NOMO-1 (cell line): ENCODE measurements at regions not wholly inside any gene's neighbourhood (a gene's known extent, or its start where the extent isn't known, plus 50 kb on each side); places are given as distances from the start of the nearest gene placed in this dataset.
"Not testable (repeated sequence)": the region's sequence is repeated elsewhere in the genome, so short reads cannot be mapped to it uniquely, and the experiment has no call there.

Source experiments
- DNase-seq, 2 experiments: peaks; one replicate each; lab custom pipeline; 2025; ENCODE audit not compliant: unreplicated experiment in 2 of 2; lab: John Stamatoyannopoulos, UW

DNA sequence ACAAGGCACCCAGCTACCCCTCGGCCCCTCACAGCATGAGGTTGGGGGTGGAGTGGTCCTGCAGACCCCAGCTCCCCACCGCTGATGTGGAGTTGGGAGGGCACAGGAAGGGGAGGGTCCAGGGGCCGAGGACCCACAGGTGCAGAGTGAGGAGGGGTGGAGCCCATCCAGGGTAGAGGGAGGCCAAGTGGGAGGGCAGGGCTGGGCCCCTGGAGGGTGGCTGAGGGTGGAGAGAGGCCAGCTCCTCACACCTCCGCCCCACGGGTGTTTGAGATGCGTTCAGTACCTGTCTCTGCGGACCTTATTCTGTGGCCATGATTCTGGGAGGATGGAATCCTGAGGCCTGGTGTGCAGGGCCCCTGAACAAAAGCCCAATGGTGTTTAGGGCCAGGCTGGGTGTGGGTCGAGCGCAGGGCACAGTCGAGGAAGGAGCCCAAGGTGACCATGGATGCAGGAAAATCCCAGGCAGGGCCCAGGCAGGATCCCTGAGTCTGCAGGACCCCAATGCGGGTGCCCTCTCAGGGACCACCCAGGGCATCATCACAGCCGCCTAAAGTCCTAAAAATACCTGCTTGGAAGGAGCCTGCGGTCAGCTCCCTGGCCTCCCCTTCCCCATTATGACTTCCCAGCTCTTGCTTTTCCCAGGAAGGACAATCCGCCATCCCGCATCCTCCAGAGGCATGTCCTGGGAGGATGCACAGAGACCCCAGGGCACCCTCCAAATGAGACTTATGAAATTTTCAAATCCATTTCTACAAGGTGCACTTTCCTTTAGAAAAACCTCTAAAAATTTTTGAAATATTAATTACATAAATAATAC lies 377.1 kb upstream of the SFSWAP start:
- DNase-seq, result no peak

DNA sequence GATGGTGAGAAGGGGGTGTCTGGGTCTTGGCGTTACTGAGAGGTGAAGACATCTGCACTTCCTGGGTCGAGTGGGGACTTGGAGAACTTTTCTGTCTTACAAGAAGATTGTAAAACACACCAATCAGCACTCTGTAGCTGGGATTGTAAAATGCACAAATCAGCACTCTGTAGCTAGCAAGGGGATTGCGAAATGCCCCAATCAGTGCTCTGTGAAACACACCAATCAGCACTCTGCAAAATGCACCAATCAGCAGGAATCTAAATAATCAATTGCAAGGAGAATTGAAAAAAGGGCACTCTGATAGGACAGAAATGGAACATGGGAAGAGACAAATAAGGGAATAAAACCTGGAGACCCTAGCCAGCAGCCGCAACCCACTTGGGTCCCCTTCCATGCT lies 376.1 kb upstream of the SFSWAP start:
- no peak for DNase-seq

DNA sequence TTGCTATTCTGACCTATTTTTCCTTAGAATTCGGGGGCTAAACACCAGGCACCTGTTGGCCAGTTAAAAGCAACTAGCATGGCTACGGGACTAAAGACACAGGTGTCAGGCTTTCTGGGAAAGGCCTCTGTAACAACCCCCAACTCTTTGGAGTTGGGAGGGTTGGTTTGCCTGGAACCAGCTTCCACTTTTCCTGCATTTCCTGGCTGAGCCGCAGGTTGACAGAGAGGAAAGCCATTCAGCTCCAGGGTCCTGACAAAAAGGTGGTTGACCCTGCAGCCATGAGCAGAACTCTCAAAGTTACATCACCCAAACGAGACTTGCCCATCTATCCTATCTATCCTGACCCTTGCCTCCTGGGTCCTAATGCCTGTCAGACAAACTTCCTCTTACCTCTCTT lies 375.4 kb upstream of the SFSWAP start:
- no peak for DNase-seq

DNA sequence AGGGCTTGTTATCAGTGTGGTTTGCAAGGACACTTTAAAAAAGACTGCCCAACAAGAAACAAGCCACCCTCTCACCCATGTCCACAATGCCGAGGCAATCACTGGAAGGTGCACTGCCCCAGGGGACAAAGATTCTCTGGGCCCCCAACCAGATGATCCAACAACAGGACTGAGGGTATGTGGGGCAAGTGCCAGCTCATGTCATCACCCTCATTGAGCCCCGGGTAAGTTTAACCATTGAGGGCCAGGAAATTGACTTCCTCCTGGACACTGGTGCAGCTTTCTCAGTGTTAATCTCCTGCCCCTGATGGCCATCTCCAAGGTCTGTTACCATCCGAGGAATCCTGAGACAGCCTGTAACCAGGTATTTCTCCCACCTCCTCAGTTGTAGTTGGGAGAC lies 373.0 kb upstream of the SFSWAP start:
- not testable (repeated sequence) for DNase-seq

DNA sequence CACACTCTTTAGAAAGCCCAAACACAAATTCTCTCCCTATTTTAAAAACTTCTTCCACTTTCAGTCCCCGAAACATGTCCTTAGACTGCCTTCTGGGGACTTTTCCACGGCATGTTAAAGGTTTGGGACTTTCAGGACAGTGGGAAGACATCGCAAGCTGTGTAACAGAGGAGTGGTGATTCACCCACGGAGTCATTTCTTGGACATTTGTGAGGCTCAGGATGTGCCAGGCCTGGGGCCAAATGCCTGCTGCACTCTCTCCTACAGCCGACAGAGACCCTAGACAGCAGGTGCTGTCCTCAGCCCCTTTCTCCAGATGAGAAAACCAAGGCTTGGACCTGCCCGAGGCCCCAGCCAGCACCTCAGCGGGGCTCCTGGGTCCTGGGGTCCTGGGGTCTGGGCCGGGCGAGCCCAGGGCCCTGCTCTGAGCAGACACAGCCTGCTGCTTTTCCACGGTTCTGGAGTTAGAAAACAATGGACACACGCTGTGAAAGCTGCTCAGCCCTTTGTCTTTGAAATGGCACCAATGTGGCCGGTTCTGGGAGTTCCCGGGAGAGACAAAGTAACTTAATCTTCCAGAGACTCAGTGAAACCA lies 370.2 kb upstream of the SFSWAP start:
- DNase-seq, result no peak

DNA sequence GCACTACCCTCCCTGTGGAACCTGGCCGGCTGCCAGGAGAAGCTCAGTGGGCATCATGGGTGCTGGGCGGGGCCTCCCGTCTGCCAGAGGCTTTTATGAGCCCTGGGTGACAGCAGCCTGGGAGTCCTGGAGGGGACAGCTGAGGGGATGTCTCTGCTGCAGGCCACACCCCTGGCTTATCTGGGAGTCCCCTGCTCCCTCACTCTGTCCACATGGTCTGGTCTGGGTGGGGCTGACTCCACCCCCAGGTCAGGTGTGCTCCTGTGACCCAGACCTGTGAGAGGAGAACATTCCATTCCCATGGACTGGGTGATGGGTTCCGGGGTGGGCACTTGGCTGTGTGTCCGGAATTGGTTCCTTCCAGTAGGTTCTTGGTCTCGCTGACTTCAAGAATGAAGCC lies 369.3 kb upstream of the SFSWAP start:
- DNase-seq, result not testable (repeated sequence)

DNA sequence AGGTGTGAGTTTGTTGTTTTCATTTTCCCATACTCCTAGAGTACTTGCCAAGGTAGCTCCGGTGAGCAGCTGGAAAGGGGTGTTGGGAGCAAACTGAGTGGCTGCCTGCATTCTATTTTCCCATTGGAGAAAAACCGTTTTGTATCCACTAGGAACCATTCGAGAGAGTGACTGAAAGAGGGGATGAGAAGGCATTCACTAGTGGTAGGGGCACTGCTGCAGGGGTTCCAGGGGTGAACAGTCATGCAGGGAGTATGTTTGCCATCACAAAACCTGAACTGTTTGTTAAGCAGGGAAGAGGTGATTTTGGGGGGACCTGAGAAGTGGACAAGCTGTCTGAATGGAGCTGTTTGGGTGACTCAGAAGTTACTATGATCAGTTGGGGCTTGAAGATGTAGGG lies 367.5 kb upstream of the SFSWAP start:
- not testable (repeated sequence) for DNase-seq

DNA sequence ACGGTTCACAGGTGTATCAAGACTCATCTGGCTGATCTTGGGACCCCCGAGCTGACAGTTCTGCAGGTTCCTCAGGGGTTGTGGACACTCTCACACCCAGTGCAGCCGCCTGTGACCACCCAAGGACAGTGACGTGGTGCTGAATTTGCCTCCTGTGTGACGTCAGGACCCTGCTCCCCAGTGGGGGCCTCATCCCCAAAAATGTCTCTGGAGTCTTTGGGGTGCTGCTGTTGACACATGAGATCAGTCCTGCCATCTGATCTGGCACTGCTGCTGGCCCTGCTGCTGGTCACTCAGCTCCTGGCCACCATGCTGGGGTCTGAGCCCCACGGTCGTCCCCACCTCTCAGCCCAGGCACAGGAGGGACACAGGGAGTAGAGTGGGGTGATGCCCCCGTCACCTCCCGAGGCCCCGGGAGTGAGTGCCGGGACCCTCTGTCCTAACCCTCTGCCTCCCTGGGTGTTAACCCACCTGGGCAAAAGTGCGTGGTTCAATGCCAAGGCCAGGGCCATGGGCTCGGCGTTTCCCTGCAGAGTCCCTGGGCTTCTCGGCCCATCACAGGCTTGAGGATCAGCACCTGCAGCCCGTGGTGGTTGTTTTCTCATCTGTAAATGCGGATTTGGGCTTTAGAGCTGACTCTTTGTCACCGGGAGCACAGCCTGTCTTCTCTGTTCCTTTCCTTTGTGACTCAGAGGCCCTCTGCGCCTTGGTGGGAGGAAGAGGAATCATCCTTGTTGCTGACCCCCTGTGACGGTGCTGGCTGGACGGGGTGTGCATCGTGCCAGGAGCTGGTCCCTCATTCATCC lies 366.0 kb upstream of the SFSWAP start:
- DNase-seq, result not testable (repeated sequence)

DNA sequence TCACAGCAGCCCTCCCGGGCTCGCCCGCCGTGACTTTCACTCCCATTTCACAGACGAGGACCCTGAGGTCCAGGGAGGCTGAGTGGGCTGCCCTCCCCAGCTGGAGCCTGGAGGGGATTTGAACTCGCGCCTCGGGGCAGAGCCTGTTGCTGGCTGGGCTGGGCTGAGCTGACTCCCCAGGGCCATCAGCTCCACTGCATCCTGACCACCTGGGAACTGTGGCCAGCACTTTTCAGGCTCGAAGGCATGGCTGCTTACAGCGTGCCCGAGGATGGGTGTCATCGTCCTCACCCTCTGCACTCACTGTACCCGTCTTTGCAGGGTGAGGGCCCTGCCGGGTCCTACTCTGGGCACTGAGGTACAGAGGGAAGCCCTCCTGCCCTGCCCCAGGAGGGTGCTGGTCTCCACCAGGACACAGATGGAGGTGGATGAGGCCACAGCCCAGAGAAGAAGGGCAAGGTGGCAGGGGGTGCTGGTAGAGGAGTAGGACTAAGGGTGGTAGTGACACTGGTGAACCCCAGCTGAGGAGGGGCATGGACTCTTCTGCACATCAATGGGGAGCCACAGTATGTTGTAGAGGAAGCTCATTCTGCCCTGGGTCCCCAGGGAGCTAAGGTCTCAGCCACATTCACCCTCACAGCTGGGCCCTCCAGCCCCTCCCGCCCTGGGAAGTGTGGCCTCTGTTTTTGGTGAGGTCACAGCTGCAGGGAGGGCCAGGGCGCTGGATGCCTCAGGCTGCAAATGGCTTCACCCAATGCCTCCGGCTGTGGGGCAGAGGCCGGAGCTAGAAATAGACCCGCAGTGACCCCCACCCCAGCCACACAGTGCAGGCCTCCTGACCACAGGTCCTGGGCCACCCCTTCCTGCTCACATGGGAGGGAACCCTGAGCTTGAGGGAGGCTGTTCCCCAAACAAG lies 365.1 kb upstream of the SFSWAP start:
- DNase-seq, result no peak

DNA sequence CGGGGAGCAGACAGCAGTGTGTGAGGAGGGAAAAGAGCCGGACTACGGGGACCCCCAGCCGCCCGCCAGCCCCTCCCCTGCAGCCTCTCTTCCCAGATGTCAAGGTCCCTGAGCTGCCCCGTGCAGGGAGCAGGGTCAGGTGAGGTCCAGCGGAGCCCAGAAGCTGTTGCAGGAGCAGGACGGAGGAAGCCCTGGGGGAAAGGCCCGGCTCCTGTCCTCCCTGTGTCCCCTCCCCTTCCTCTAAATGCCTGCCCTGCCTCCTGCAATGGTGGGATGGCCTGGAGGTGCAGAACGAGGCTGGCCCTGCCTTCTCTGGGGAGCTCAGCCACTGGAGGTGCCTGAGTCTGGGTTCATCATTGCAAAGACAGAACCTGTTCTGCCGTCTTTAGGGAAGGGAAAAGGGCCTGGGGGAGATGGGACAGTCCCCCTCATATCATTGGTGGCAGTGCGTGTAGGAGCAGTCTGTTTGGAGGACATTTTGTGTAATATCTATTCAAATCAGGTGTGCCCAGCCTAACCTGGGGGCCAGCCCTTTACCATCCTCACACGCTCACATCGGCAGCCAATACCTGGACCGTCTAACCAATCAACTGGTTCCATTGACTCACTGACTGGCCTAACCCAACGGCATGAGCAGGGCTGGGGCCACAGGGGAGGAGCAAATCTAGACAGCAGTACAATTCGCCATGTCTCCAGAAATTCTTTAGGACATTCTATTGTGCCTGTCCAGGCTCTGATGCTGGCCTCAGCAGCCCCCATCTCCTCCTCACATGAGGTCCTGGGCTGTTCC lies 364.1 kb upstream of the SFSWAP start:
- DNase-seq, result no peak

DNA sequence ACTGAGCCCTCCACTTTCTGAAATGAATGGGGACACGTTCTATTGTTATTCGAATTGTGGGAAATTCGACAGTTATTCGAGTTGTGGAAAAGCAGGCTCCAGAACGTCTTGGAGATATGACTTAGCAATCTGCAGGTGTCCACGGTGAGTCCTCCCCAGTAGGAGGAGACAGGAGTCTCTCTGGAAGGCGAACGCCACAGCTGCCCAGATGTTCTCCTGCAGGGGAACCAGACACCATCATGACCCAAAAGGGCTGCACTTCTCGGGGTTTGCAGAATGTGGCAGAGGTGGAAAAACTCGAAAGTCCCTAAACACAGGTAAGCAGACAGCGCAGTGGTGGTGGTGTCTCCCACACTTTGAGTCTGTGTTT lies 363.6 kb upstream of the SFSWAP start:
- DNase-seq, result no peak

DNA sequence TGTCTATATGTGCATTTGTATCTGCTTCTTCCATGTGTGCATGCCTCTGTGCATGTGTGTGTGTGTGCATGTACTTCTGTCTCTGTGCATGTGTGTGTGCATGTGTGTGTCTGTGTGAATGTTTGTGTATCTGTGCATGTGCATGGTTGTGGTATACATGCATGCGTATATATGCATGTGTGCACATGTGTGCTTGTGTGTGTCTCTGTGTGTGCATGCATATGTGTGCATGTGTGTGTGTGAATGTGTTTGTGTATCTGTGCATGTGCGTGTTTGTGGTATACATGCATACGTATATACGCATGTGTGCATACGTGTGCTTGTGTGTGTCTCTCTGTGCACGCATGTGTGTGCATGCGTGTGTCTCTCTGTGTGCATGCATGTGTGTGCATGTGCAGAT lies 363.2 kb upstream of the SFSWAP start:
- no peak for DNase-seq

DNA sequence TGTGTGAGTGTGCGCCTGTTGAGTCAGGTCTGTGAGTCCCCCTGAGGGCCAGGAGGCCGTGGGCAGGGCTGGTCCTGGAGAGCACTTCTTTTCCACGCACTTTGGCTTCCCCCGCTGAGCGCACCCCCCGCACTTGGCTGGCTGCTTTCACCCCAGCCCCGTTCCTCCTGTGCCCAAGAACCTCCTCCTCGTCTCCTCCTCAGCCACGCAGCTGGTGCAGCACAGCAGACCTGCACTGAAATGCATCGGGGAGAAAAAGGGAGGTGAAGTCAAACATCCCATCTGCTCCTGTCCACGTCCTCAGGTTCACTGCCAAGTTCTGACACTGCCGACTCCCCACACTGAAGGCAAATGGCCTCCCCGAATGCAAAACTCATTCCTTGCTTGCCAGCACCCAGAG lies 362.7 kb upstream of the SFSWAP start:
- DNase-seq, result no peak

DNA sequence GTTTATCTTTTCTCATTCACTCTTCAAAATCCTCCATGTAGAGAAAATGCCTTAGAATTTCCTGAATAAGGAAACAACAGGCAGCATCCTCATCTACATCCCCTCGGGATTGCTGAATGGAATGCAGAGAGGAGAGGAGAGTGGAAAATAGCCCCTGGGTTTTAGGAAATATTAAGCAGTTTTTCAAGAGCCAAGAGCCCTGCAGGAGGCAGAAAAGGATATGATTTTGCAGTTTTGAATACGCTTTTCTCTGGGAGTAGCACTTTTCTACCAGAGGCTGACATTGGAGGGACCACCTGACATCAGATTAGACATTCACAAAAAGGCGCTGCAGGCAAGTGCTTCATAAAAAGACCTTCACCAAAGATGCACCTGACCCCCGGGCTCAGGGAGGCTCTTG lies 362.2 kb upstream of the SFSWAP start:
- DNase-seq, result no peak

DNA sequence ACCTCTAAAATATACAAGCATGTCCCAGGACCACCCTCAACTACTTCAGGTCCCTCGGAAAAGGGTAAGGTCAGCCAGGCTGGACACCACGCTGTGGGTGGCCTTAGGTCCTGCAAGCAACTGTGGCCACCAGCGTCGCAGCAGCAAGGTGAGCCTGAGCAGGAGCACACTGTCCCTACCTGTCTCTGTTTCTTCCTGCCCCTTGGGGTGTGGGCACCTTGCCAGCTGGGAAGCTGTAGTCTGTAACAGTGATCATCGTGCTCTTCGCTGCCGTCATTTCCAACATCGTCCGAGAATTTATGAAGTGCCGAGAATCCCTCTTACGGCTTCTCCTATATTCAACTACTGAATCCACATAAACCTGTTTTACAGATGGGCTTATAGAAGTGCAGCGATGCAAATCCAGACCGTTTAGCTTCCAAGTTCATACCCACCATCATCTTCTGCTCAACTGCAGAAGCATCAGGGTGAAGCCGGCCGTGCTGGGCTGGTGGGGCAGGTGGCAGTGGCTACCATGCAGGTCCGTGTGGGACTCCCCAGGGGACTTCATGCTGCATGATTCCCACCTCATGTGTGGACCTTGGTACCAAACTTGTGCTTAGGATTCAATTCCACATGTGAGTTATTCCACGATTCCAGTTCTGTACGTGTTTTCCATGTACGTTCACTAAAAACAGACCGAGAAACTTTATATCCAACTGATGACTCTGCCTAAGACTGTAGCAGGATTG lies 361.3 kb upstream of the SFSWAP start:
- no peak for DNase-seq

DNA sequence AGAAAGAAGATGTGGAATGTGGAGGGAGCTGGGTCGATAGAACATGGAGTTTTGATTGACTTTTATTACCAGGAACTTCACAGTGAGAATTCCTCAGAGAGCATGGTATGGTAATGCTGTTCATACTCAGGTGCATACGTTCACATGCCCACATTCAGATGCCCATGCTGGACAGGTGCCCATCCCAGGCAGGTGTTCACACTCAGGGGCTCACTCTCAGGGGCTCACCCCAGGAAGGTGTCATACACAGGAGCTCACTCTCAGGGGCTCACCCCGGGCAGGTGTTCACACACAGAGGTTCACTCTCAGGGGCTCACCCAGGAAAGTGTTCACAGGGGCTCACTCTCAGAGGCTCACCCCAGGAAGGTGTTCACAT lies 360.0 kb upstream of the SFSWAP start:
- DNase-seq, result no peak

DNA sequence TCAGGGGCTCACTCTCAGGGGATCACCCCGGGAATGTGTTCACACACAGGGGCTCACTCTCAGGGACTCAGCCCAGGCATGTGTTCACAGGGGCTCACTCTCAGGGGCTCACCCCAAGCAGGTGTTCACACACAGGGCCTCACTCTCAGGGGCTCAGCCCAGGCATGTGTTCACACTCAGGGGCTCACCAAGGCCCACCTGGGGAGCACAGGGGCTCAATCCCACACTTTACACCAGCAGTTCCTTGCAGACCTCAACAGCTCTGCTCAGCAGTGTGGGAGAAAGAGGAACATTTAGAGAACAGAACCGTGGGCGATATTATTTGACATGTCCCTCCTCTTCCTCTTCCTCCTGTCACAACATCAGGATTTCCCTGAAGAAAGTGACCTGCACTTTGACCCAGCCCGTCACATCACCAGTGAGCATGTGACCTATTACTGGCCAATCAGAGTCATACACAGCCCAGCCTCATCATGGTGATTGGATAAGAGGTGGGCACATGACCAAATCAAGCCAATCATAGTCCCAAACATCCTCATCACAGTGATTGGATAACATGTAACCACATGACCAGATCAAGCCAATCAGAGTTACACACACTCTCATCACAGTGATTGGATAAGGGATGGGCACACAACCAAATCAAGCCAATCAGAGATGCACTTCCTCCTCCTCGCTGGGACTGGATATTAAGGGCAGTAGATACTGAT lies 359.4 kb upstream of the SFSWAP start:
- DNase-seq, result no peak

DNA sequence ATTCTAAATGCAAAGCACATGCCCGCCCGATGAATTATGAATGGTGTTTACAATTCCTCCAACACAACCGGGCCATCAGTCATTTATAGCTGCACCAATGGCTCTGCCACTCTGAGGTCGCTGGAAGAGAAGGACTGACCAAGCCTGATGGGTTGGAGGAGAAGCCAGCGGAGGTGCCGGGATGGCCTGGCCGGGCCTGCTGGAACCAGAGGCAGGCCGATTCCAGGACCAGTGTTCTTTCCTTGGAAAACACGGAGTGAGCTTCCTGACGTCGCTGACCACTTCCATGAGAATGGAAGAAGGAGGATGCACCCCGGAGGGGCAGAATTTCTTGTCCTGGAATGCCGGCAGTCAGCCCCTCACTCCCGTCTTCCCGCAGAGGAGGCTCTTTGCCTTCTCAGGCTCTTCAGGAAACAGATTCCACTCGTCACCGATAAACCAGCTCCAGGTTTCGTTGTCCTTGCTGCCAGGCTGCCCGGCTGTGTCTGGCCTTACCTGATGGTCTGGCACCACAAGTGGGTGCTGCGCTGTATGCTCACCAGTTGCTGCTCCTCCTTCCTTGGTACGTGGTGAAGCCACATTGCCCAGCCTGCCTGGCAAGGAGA lies 358.5 kb upstream of the SFSWAP start:
- no peak for DNase-seq
